Cardiac muscle cell (in vitro differentiated cells and primary cell): ENCODE measurements at regions not wholly inside any gene's neighbourhood (a gene's known extent, or its start where the extent isn't known, plus 50 kb on each side); places are given as distances from the start of the nearest gene placed in this dataset.

Experiments
- DNase-seq, 2 donors: peaks; one replicate each; pipeline versions ENCODE4 v3.0.0 to v3.0.0-alpha.2; 2010 to 2017; ENCODE audit warnings: low read depth in 1 of 2, low spot score in 1 of 2
- H3K27ac ChIP-seq: fragments of 200-600 bp; sonication (generic); 2 replicates; pipeline ENCODE4 v1.5.1; 2016
- H3K27me3 ChIP-seq: fragments of 200-600 bp; sonication (generic); 2 replicates; pipeline ENCODE4 v1.6.0; 2016; ENCODE audit warnings: control low read depth
- H3K36me3 ChIP-seq: fragments of 200-600 bp; sonication (generic); 2 replicates; pipeline ENCODE4 v1.5.1; 2016; ENCODE audit warnings: control low read depth
- H3K4me1 ChIP-seq: fragments of 200-600 bp; sonication (generic); 2 replicates; pipeline ENCODE4 v1.8.1; 2017; ENCODE audit warnings: low read depth, mild to moderate bottlenecking, mixed run types
- H3K4me3 ChIP-seq: fragments of 200-600 bp; sonication (generic); 2 replicates; pipeline ENCODE4 v1.5.1; 2016; ENCODE audit warnings: mild to moderate bottlenecking
- H3K9me3 ChIP-seq: fragments of 200-600 bp; sonication (generic); 2 replicates; pipeline ENCODE4 v1.5.1; 2017; ENCODE audit warnings: low read depth, mild to moderate bottlenecking, control low read depth
- TF ChIP-seq, protein P1 (sequence below): IDR thresholded peaks from 2 replicates; pipeline ENCODE4 v1.5.1; 2012; ENCODE audit warnings: low read depth, mild to moderate bottlenecking, low read length

DNA sequence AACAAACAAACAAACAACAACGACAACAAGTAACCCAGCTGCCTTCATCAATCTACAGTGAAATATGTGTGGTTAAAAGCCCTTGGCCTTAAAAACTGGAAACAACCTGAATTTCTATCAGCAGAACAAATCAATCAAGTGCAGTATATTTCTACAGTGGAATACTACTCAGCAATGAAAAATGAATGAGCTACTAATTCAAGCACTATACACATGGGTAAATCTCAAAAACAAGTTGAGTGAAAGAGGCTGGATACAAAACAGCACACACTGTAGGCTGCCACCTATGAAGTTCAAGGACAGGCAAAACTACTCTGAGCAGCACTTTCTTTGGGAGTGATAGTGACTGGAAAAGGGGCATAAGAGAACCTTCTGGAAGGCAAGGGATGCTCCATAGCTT, 395.5 kb upstream of the PROK2 start:
- H3K9me3 ChIP-seq, result no peaks in the 10 kb centered on the region
- H3K4me1 ChIP-seq, result no peaks in the 10 kb centered on the region
- DNase-seq, result no peak
- H3K36me3 ChIP-seq, result no peaks in the 10 kb centered on the region
- H3K27me3 ChIP-seq, result peaks cover 3% of the 10 kb centered on the region
- TF ChIP-seq, protein P1, sequence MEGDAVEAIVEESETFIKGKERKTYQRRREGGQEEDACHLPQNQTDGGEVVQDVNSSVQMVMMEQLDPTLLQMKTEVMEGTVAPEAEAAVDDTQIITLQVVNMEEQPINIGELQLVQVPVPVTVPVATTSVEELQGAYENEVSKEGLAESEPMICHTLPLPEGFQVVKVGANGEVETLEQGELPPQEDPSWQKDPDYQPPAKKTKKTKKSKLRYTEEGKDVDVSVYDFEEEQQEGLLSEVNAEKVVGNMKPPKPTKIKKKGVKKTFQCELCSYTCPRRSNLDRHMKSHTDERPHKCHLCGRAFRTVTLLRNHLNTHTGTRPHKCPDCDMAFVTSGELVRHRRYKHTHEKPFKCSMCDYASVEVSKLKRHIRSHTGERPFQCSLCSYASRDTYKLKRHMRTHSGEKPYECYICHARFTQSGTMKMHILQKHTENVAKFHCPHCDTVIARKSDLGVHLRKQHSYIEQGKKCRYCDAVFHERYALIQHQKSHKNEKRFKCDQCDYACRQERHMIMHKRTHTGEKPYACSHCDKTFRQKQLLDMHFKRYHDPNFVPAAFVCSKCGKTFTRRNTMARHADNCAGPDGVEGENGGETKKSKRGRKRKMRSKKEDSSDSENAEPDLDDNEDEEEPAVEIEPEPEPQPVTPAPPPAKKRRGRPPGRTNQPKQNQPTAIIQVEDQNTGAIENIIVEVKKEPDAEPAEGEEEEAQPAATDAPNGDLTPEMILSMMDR, result no peak
- H3K4me3 ChIP-seq, result no peak overlapping the region
- no peak overlapping the region for H3K27ac ChIP-seq

DNA sequence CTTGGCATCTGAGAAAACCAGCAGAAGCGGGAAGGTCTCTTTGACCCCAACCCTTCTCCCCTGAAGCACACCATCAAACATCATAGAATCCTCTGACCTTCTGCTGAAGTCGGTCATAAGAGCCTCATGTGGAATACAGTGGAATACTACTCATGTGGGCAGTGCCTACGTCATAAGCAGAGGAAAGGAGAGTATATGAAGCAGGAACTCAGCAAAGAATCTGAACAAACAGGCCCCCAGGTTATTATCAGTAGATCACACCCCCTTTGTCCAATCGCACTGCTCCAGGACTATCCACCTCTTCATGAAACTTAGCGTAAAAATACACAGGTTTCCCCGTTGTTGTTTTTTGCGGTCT, 394.1 kb upstream of the PROK2 start:
- DNase-seq, result no peak
- H3K9me3 ChIP-seq, result no peaks in the 10 kb centered on the region
- TF ChIP-seq, protein P1, result no peak
- H3K36me3 ChIP-seq, result no peaks in the 10 kb centered on the region
- H3K27ac ChIP-seq, result no peak overlapping the region
- H3K4me1 ChIP-seq, result no peaks in the 10 kb centered on the region
- H3K4me3 ChIP-seq, result no peak overlapping the region
- H3K27me3 ChIP-seq, result peaks cover 3% of the 10 kb centered on the region

DNA sequence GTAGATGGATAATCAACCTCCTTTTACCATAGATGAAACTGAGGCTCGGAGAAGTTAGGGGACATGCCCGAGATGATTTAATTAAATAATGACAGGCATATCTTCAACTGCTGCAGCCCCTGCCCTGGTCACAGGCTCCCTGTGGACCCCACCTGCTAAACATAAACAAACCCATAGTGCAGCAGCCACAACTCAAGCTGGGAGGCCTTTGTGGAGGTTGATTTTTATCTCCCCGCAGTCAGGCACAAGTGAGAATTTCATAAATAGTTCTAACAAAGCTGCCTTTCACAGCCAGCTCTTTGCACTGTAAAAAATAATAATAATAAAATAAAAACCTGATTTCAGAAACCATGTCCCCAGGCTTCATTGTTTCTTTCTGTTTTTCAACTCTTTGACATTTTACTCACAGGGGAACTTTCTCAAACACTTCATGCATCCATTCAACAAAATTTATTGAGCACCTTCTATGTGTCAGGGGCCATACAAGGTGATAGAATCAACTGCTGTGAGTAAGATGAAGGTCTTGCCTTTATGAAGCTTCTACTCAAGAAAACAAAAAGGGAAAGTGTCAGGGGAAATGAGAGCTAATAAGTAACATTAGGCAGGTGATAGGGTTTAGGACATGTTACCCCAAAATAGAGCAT, 393.6 kb upstream of the PROK2 start:
- no peak for DNase-seq
- H3K27ac ChIP-seq, result no peak overlapping the region
- H3K4me1 ChIP-seq, result no peaks in the 10 kb centered on the region
- H3K9me3 ChIP-seq, result no peaks in the 10 kb centered on the region
- H3K4me3 ChIP-seq, result no peak overlapping the region
- H3K36me3 ChIP-seq, result no peaks in the 10 kb centered on the region
- H3K27me3 ChIP-seq, result peaks cover 3% of the 10 kb centered on the region
- TF ChIP-seq, protein P1, result no peak

DNA sequence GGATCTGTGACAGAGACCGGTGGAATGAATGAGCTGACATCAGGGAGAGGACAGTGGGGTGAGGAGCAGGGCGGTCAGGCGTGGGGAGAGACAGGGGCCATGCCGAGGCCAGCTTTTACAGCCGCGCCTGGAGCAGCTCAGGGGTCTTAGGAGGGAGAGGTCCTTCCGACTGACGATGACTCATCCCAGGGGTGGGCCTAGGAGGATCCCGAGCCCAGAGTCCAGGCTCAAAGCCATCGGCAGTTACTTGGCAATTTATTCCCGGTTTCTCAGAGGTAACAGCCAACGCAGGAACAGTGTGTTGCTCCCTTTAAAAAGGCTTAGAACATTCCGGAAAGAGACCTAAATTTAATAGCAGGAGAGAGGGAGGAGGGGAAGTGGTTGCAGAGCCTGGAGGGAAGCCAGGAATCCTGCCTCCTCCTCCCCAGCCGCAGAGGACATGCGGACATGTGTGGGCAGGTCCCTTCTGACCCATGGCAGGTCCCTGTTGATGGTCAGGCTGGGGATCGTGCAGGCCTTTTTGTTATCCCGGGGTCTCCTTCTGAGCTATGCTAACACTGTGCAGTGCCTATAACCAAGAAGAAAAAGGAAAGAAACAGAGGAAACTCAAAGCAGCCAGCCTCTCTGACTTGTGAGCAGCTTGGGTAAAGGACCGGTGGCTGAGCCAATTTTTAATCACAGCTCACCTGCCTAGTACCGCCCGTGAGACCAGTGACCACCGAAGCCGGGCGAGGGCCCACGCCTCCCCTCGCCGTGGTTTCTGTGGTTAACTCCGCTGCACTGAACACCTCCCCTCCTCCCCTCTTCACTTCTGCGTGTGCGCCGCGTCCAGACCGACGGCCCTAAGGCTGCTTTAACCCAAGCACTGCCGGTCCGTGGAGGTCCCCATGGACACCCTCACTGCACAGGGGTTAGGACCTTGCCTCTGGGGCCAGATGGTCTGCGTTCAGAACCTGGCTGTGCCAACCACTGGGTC, 392.4 kb upstream of the PROK2 start:
- no peaks in the 10 kb centered on the region for H3K36me3 ChIP-seq
- H3K27me3 ChIP-seq, result peaks cover 3% of the 10 kb centered on the region
- no peak overlapping the region for H3K27ac ChIP-seq
- H3K4me3 ChIP-seq, result no peak overlapping the region
- no peaks in the 10 kb centered on the region for H3K9me3 ChIP-seq
- TF ChIP-seq, protein P1, result no peak
- peak in 1 of 2 donors; percentile 73 for DNase-seq
- H3K4me1 ChIP-seq, result no peaks in the 10 kb centered on the region

DNA sequence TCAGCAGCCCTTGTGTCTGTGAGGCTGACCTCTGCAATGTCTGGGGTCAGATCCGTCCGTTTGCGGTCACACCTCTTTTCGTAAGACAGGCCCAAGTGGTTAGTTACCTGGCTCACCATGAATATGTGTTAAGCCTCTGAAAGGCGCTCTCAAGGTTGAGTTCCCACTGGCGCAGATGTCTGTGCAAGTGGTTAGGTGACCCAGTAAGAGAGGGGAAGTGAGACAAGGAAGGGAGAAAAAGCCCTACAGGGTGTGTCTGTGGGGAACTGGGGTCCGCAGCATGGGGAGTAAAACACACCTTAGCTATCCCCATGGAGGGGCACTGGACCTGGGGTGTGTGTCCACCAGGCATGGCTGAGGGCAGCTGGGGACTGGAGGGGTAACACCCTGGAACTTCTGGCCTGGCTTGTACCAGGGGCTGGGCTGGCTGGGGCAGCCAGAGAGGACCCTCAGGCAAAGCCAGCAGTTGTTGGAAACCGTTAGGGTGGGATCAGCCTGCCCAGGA, 391.6 kb upstream of the PROK2 start:
- Histone ChIP-seq H3K27me3 (peaks cover 3% of the 10 kb centered on the region), H3K36me3 (no peaks in the 10 kb centered on the region), H3K27ac (no peak overlapping the region), H3K9me3 (no peaks in the 10 kb centered on the region), H3K4me3 (no peak overlapping the region), H3K4me1 (no peaks in the 10 kb centered on the region)
- DNase-seq, result no peak
- TF ChIP-seq, protein P1, result no peak
